HL-60 (cell line): ENCODE measurements at regions not wholly inside any gene's neighbourhood (a gene's known extent, or its start where the extent isn't known, plus 50 kb on each side); places are given as distances from the start of the nearest gene placed in this dataset.
"Not testable (repeated sequence)": the region's sequence is repeated elsewhere in the genome, so short reads cannot be mapped to it uniquely, and the experiment has no call there.

ENCODE experiments used
- DNase-seq, 2 experiments: peaks; one replicate each; pipeline ENCODE4 v3.0.0-alpha.2; 2010 to 2020; ENCODE audit warnings: low read depth in 1 of 2, low spot score in 1 of 2
- H3K27ac ChIP-seq: fragments of 250-450 bp; sonication (Bioruptor Pico); replicated peaks from 2 replicates; pipeline ENCODE4 v1.5.1; 2020; ENCODE audit warnings: mild to moderate bottlenecking, moderate library complexity
- H3K27me3 ChIP-seq: fragments of 250-450 bp; sonication (Bioruptor Pico); 2 replicates; pipeline ENCODE4 v1.5.1; 2021; ENCODE audit warnings: mild to moderate bottlenecking, moderate library complexity; ENCODE audit not compliant: insufficient read depth, poor library complexity, severe bottlenecking
- H3K4me3 ChIP-seq: replicated peaks from 2 replicates; pipeline ENCODE4 v1.5.1; 2011; ENCODE audit warnings: mild to moderate bottlenecking, control low read depth, low read length; ENCODE audit not compliant: insufficient read depth
- CTCF ChIP-seq: IDR thresholded peaks from one replicate; pipeline ENCODE4 v1.5.1; 2011; ENCODE audit warnings: low read length, control low read depth, inconsistent platforms; ENCODE audit not compliant: insufficient read depth
- GABPA ChIP-seq: IDR thresholded peaks from 2 replicates; pipeline ENCODE4 v1.6.1; 2012; ENCODE audit warnings: low read depth
- POLR2AphosphoS5 ChIP-seq: IDR thresholded peaks from 2 replicates; pipeline ENCODE4 v1.6.1; 2012; ENCODE audit warnings: low read depth
- REST ChIP-seq: IDR thresholded peaks from 2 replicates; pipeline ENCODE4 v1.6.1; 2012; ENCODE audit warnings: low read depth; ENCODE audit not compliant: insufficient replicate concordance
- SPI1 ChIP-seq: IDR thresholded peaks from 2 replicates; pipeline ENCODE4 v1.6.1; 2012; ENCODE audit warnings: low read depth, mild to moderate bottlenecking, borderline replicate concordance

GRCh38 chr20:26373066-26373465 lies 676.4 kb upstream of the ZNF337 start:
- H3K27me3 ChIP-seq, DNase-seq, H3K27ac ChIP-seq, H3K4me3 ChIP-seq: not testable (repeated sequence)

GRCh38 chr20:26354511-26354910 lies 657.9 kb upstream of the ZNF337 start:
- Histone ChIP-seq H3K27ac (no peak overlapping the region), H3K27me3 (no peaks in the 10 kb centered on the region), H3K4me3 (no peak overlapping the region)
- no peak for DNase-seq
- TF ChIP-seq SPI1 = no peak
- TF ChIP-seq CTCF = no peak

DNA sequence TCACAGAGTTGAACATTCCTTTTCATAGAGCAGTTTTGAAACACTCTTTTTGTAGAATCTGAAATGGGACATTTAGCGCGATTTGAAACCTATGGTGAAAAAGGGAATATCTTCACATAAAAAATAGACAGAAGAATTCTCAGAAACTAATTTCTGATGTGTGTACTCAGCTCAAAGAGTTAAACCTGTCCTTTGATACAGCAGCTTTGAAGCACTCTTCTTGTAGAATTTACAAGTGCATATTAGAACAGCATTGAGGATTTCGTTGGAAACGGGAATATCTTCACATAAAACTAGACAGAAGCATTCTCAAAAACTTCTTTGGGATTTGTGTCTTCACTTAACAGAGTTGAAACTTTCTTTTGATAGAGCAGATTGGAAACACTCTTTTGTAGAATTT lies 650.7 kb upstream of the ZNF337 start:
- Histone ChIP-seq H3K4me3 (no peak overlapping the region), H3K27me3 (no peaks in the 10 kb centered on the region), H3K27ac (no peak overlapping the region)
- DNase-seq = no peak
- TF ChIP-seq REST (no peak), POLR2AphosphoS5 (no peak), CTCF (no peak), GABPA (no peak), SPI1 (no peak)

DNA sequence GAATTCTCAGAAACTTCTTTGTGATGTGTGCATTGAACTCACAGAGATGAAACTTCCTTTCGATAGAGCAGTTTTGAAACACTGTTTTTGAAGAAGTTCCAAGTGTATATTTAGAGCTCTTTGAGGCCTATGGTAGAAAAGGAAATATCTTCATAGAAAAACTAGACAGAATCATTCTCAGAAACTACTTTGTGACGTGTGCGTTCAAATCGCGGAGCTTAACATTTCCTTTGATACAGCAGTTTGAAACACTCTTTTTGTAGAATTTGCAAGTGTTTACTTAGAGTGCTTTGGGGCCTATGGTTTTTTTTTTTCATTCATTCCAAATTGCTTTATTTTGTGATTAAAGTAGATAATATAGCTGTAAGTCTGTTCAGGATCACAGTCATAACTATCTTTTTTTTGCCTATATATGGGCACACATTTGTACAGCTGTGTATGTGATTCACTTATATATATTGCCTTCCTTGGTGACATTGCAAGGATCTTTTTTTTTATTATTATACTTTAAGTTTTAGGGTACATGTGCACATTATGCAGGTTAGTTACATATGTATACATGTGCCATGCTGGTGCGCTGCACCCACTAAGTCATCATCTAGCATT lies 643.9 kb upstream of the ZNF337 start:
- not testable (repeated sequence) for H3K4me3 ChIP-seq, H3K27ac ChIP-seq, H3K27me3 ChIP-seq, DNase-seq

DNA sequence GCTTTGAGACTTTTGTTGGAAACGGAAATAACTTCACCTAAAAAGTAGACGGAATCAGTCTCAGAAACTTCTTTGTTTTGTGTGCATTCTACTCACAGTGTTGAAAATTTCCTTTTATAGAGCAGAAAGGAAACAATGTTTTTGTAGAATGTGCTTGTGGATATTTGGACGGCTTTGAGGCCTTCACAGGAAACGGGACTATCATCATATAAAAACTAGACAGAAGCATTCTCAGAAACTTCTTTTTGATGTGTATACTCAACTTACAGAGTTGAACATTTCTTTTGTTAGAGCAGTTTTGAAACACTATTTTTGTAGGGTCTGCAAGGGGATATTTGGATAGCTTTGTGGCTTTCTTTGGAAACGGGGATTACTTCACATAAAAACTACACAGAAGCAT lies 627.5 kb upstream of the ZNF337 start:
- TF ChIP-seq CTCF = no peak
- no peak for TF ChIP-seq REST
- no peak for TF ChIP-seq POLR2AphosphoS5
- TF ChIP-seq GABPA = no peak
- no peak for TF ChIP-seq SPI1
- Histone ChIP-seq H3K27me3 (no peaks in the 10 kb centered on the region), H3K27ac (no peak overlapping the region), H3K4me3 (no peak overlapping the region)
- no peak for DNase-seq
